ENCODE measurements at regions not wholly inside any gene's neighbourhood (a gene's known extent, or its start where the extent isn't known, plus 50 kb on each side); places are given as distances from the start of the nearest gene placed in this dataset.

GRCh38 chr1:199877526-199878384 lies 149.8 kb upstream of the NR5A2 start:
- H3K4me3 ChIP-seq (replicated peaks; ENCODE audit: insufficient read depth, low read length), result no peak overlapping the region
- TF ChIP-seq GABPA (IDR thresholded peaks at IDR 0.05; ENCODE audit: low read depth), result no peak
- no peak overlapping the region for H3K27ac ChIP-seq (replicated peaks)
- H3K27me3 ChIP-seq (ENCODE audit: insufficient read depth, poor library complexity, severe bottlenecking), result no peaks in the 10 kb centered on the region
- DNase-seq (ENCODE audit: low read depth in 1 of 2, low spot score in 1 of 2), result no peak

GRCh38 chr1:199878823-199879222 lies 148.7 kb upstream of the NR5A2 start:
- H3K27ac ChIP-seq (replicated peaks), result no peak overlapping the region
- H3K4me3 ChIP-seq (replicated peaks; ENCODE audit: insufficient read depth, low read length), result no peak overlapping the region
- peak; percentile 95 for TF ChIP-seq SPI1 (IDR thresholded peaks at IDR 0.05; ENCODE audit: borderline replicate concordance, low read depth)
- TF ChIP-seq REST (IDR thresholded peaks at IDR 0.05; ENCODE audit: insufficient replicate concordance, low read depth), result no peak
- DNase-seq (ENCODE audit: low read depth in 1 of 2, low spot score in 1 of 2), result peak in 1 of 2 experiments; percentile 35
- no peaks in the 10 kb centered on the region for H3K27me3 ChIP-seq (ENCODE audit: insufficient read depth, poor library complexity, severe bottlenecking)

- DNase-seq (ENCODE audit: low read depth in 1 of 2, low spot score in 1 of 2), result no peak
- no peak overlapping the region for H3K4me3 ChIP-seq (replicated peaks; ENCODE audit: insufficient read depth, low read length)
- TF ChIP-seq, protein P1, sequence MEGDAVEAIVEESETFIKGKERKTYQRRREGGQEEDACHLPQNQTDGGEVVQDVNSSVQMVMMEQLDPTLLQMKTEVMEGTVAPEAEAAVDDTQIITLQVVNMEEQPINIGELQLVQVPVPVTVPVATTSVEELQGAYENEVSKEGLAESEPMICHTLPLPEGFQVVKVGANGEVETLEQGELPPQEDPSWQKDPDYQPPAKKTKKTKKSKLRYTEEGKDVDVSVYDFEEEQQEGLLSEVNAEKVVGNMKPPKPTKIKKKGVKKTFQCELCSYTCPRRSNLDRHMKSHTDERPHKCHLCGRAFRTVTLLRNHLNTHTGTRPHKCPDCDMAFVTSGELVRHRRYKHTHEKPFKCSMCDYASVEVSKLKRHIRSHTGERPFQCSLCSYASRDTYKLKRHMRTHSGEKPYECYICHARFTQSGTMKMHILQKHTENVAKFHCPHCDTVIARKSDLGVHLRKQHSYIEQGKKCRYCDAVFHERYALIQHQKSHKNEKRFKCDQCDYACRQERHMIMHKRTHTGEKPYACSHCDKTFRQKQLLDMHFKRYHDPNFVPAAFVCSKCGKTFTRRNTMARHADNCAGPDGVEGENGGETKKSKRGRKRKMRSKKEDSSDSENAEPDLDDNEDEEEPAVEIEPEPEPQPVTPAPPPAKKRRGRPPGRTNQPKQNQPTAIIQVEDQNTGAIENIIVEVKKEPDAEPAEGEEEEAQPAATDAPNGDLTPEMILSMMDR (IDR thresholded peaks at IDR 0.05; ENCODE audit: insufficient read depth, low read length), result no peak
- TF ChIP-seq GABPA (IDR thresholded peaks at IDR 0.05; ENCODE audit: low read depth), result no peak
- no peak for TF ChIP-seq SPI1 (IDR thresholded peaks at IDR 0.05; ENCODE audit: borderline replicate concordance, low read depth)
- no peak for TF ChIP-seq POLR2AphosphoS5 (IDR thresholded peaks at IDR 0.05; ENCODE audit: low read depth)
- TF ChIP-seq REST (IDR thresholded peaks at IDR 0.05; ENCODE audit: insufficient replicate concordance, low read depth), result no peak
- no peaks in the 10 kb centered on the region for H3K27me3 ChIP-seq (ENCODE audit: insufficient read depth, poor library complexity, severe bottlenecking)
- no peak overlapping the region for H3K27ac ChIP-seq (replicated peaks)
These were observed 128.9 kb upstream of the NR5A2 start for GRCh38 chr1:199898654-199899053.

DNA sequence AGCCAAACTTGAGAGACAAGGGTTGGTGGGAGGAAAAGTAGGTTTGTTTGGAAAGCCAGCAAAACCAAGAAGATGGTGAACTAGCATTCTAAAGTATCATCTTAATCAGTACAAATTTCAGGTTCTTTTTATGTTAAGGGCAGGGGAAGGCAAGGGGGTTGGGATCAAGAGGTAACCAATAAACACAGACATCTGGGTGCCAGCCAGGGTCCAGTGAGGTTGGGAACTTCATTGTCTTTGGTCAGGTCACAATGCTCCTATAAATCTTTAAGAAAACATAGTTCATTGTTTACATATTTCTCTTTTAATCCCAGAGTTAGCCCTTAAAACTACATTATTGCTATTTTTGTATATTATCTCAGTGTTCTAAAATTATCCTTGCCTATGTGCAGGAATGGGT lies 126.2 kb upstream of the NR5A2 start:
- no peaks in the 10 kb centered on the region for H3K27me3 ChIP-seq (ENCODE audit: insufficient read depth, poor library complexity, severe bottlenecking)
- DNase-seq (ENCODE audit: low read depth in 1 of 2, low spot score in 1 of 2), result no peak
- H3K4me3 ChIP-seq (replicated peaks; ENCODE audit: insufficient read depth, low read length), result no peak overlapping the region
- TF ChIP-seq, protein P1 (IDR thresholded peaks at IDR 0.05; ENCODE audit: insufficient read depth, low read length), result no peak
- TF ChIP-seq SPI1 (IDR thresholded peaks at IDR 0.05; ENCODE audit: borderline replicate concordance, low read depth) (no peak), POLR2AphosphoS5 (IDR thresholded peaks at IDR 0.05; ENCODE audit: low read depth) (no peak), GABPA (IDR thresholded peaks at IDR 0.05; ENCODE audit: low read depth) (no peak), REST (IDR thresholded peaks at IDR 0.05; ENCODE audit: insufficient replicate concordance, low read depth) (no peak)
- no peak overlapping the region for H3K27ac ChIP-seq (replicated peaks)

Measured in HL-60 (cell line).